Activated T-helper 17 cell treated with anti-CD3 and anti-CD28 coated beads, Interleukin-2, amount 50 U/mL, for 72 hours (primary cell): ENCODE measurements at regions not wholly inside any gene's neighbourhood (a gene's known extent, or its start where the extent isn't known, plus 50 kb on each side); places are given as distances from the start of the nearest gene placed in this dataset.
"Not testable (repeated sequence)": the region's sequence is repeated elsewhere in the genome, so short reads cannot be mapped to it uniquely, and the experiment has no call there.

Experiments
- ATAC-seq: fragments of 150-1000 bp; cut with Tn5 transposase; replicated peaks from 2 replicates; pipeline ENCODE4 v1.10.0; 2021; ENCODE audit warnings: mild to moderate bottlenecking, moderate library complexity
- H3K27ac Mint-ChIP-seq: one replicate; pipeline ENCODE4 v1.8.0; 2022; ENCODE audit warnings: mixed read lengths
- H3K27me3 Mint-ChIP-seq: one replicate; pipeline ENCODE4 v1.8.0; 2022; ENCODE audit warnings: mixed read lengths
- H3K36me3 Mint-ChIP-seq: one replicate; pipeline ENCODE4 v1.8.0; 2022; ENCODE audit warnings: low read depth, mild to moderate bottlenecking, mixed read lengths
- H3K4me1 Mint-ChIP-seq: one replicate; pipeline ENCODE4 v1.8.0; 2022; ENCODE audit warnings: mixed read lengths
- H3K4me3 Mint-ChIP-seq: one replicate; pipeline ENCODE4 v1.8.0; 2022; ENCODE audit warnings: mild to moderate bottlenecking, mixed read lengths
- H3K9me3 Mint-ChIP-seq: one replicate; pipeline ENCODE4 v1.8.0; 2022; ENCODE audit warnings: mixed read lengths

DNA sequence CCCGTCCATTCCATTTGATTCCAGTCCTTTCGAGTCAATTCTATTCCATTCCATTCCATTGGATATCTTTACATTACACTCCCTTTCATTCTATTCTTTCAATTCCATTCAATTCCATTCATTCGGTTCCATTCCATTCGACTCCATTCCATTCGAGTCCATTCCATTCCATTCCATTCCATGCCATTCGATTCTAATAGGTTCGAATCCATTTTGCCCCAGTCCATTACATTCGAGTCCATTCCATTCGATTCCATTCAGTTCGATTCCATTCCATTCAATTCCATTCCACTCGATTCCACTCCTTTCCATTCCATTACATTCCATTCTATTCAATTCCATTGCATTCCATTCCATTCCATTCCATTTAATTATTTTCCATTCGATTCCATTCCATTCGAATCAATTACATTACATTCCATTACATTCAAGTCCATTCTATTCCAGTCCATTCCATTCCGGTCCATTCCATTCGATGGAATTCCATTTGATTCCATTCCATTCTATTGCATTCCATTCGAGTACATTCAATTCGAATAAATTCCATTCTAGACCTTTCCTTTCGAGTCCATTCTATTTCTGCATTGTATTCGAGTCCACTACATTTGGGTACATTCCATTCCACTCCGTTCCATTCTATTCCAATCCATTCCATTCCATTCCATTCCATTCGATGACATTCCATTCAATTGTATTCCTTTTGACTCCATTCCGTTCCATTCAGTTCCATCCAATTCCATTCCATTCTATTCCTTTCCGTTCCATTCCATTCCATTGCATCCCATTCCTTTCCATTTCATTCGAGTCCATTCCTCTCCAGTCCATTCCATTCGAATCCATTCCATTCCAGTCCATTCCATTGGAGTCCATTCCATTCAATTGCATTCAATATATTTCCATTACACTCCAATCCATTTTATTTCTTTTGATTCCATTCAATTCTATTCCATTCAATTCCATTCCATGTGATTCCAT, 2604.8 kb upstream of the TPTE start:
- Mint-ChIP-seq H3K4me3 (no peak overlapping the region), H3K27ac (no peak overlapping the region)
- no peak for ATAC-seq

GRCh38 chr21:7917729-7918128, 2603.7 kb upstream of the TPTE start:
- no peak for ATAC-seq
- Mint-ChIP-seq H3K27me3 (no peaks in the 10 kb centered on the region), H3K4me3 (no peak overlapping the region), H3K27ac (no peak overlapping the region), H3K4me1 (no peaks in the 10 kb centered on the region), H3K36me3 (no peaks in the 10 kb centered on the region), H3K9me3 (peaks cover 12% of the 10 kb centered on the region)

More for the DNA sequence above, 2604.8 kb upstream of the TPTE start:
- Mint-ChIP-seq H3K4me1 (no peaks in the 10 kb centered on the region), H3K36me3 (no peaks in the 10 kb centered on the region), H3K27me3 (no peaks in the 10 kb centered on the region), H3K9me3 (peaks cover 1% of the 10 kb centered on the region)

DNA sequence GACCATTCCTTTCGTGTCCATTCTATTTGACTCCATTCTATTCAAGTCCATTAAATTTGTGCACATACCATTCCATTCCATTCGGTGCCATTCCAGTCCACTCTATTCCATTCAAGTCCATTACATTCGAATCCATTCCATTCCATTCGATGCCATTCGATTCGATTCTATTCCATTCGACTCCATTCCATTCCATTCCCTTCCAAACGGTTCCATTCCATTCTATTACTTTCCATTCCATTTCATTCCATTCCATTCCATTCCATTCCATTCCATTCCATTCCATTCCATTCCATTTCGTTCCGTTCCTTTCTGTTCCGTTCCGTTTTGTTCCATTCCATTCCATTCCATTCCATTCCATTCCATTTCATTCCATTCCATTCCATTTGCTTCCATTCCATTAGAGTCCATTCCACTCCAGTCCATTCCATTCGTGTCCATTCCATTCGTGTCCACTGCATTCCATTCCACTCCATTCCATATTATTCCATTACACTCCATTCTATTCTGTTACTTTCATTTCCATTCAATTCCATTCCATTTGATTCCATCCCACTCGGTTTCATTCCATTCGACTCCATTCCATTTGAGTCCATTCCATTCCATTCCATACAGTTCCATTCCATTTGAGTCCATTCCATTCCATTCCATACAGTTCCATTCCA, 2595.3 kb upstream of the TPTE start:
- peaks cover 89% of the 10 kb centered on the region for H3K9me3 Mint-ChIP-seq
- not testable (repeated sequence) for H3K36me3 Mint-ChIP-seq, H3K27me3 Mint-ChIP-seq, ATAC-seq, H3K27ac Mint-ChIP-seq, H3K4me1 Mint-ChIP-seq, H3K4me3 Mint-ChIP-seq

- H3K27ac Mint-ChIP-seq, H3K36me3 Mint-ChIP-seq, ATAC-seq, H3K27me3 Mint-ChIP-seq, H3K4me1 Mint-ChIP-seq, H3K4me3 Mint-ChIP-seq: not testable (repeated sequence)
- peaks cover 91% of the 10 kb centered on the region for H3K9me3 Mint-ChIP-seq
Observed at GRCh38 chr21:7928528-7928927, 2592.9 kb upstream of the TPTE start.

DNA sequence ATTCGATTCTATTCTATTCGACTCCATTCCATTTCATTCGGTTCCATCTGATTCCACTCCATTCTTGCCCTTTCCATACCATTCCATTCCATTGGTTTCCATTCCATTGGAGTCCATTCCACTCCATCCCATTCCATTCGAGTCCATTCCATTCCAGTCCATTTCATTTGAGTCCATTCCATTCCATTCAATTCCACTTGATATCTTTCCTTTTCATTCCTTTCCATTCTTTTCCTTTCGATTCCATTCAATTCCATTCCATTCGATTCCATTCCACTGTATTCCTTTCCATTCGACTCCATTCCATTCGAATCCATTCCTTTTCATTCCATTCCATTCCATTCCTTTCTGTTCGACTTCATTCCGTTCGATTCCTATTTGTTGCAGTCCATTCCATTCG, 2591.8 kb upstream of the TPTE start:
- not testable (repeated sequence) for H3K4me1 Mint-ChIP-seq, H3K36me3 Mint-ChIP-seq, H3K4me3 Mint-ChIP-seq, H3K27ac Mint-ChIP-seq, ATAC-seq, H3K27me3 Mint-ChIP-seq
- H3K9me3 Mint-ChIP-seq, result peaks cover 90% of the 10 kb centered on the region

DNA sequence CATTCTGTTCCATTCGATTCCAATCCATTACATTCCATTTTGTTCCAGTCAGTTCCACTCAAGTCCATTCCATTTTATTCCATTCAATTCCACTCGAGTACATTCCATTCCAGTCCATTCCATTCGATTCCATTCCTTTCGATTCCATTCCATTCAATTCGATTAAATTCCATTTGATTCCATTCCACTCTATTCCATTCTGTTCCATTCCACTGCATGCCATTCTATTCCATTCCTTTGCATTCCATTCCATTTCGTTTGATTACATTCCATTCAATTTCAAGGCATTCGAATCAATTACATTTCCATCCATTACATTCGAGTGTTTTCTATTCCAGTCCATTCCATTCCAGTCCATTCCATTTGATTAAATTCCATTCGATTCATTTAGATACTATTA, 2590.9 kb upstream of the TPTE start:
- H3K27me3 Mint-ChIP-seq, H3K4me1 Mint-ChIP-seq, H3K4me3 Mint-ChIP-seq, H3K36me3 Mint-ChIP-seq, H3K27ac Mint-ChIP-seq, ATAC-seq: not testable (repeated sequence)
- peaks cover 90% of the 10 kb centered on the region for H3K9me3 Mint-ChIP-seq

- H3K27me3 Mint-ChIP-seq, H3K36me3 Mint-ChIP-seq, H3K4me1 Mint-ChIP-seq, H3K27ac Mint-ChIP-seq, H3K4me3 Mint-ChIP-seq, ATAC-seq: not testable (repeated sequence)
- peaks cover 83% of the 10 kb centered on the region for H3K9me3 Mint-ChIP-seq
Observed at GRCh38 chr21:7932113-7932512, 2589.3 kb upstream of the TPTE start.

GRCh38 chr21:7932834-7933233, 2588.5 kb upstream of the TPTE start:
- not testable (repeated sequence) for ATAC-seq, H3K36me3 Mint-ChIP-seq, H3K4me3 Mint-ChIP-seq, H3K27ac Mint-ChIP-seq, H3K4me1 Mint-ChIP-seq, H3K27me3 Mint-ChIP-seq
- peaks cover 83% of the 10 kb centered on the region for H3K9me3 Mint-ChIP-seq

DNA sequence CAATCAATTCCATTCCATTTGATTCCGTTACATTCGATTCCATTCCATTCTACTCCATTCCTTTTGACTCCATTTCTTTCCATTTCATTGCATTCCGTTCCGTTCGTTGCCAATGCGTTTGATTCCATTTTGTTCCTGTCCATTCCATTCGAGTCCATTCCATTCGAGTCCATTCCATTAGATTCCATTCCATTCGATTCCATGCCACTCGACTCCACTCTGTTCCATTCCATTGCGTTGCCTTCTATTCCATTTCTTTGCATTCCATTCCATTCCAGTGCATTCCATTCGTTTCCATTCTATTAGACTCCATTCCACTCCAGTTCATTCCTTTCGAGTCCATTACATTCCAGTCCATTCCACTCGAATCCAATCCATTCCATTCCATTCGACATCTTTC, 2587.5 kb upstream of the TPTE start:
- no peak overlapping the region for H3K27ac Mint-ChIP-seq
- H3K4me3 Mint-ChIP-seq, result no peak overlapping the region
- H3K27me3 Mint-ChIP-seq, result no peaks in the 10 kb centered on the region
- H3K4me1 Mint-ChIP-seq, result no peaks in the 10 kb centered on the region
- ATAC-seq, result no peak
- no peaks in the 10 kb centered on the region for H3K36me3 Mint-ChIP-seq
- H3K9me3 Mint-ChIP-seq, result peaks cover 79% of the 10 kb centered on the region

GRCh38 chr21:7937297-7937696, 2584.1 kb upstream of the TPTE start:
- H3K9me3 Mint-ChIP-seq, result peaks cover 85% of the 10 kb centered on the region
- not testable (repeated sequence) for H3K4me3 Mint-ChIP-seq

DNA sequence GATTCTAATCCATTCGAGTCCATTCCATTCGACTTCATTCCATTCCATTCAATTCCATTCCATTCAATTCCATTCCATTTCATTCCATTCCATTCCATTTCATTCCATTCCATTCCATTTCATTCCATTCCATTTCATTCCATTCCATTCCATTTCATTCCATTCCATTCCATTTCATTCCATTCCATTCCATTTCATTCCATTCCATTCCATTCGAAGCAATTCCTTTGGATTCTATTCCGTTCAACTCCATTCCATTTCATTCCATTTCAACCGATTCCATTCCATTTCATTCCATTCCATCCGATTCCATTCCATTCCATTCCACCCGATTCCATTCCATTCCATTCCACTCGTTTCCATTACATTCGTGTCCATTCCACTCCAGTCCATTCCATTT, 2583.2 kb upstream of the TPTE start:
- H3K4me3 Mint-ChIP-seq, H3K36me3 Mint-ChIP-seq, H3K27me3 Mint-ChIP-seq, ATAC-seq, H3K27ac Mint-ChIP-seq, H3K4me1 Mint-ChIP-seq: not testable (repeated sequence)
- H3K9me3 Mint-ChIP-seq, result peaks cover 83% of the 10 kb centered on the region

More at GRCh38 chr21:7937297-7937696, 2584.1 kb upstream of the TPTE start:
- not testable (repeated sequence) for H3K4me1 Mint-ChIP-seq, H3K27me3 Mint-ChIP-seq, H3K36me3 Mint-ChIP-seq, H3K27ac Mint-ChIP-seq, ATAC-seq

DNA sequence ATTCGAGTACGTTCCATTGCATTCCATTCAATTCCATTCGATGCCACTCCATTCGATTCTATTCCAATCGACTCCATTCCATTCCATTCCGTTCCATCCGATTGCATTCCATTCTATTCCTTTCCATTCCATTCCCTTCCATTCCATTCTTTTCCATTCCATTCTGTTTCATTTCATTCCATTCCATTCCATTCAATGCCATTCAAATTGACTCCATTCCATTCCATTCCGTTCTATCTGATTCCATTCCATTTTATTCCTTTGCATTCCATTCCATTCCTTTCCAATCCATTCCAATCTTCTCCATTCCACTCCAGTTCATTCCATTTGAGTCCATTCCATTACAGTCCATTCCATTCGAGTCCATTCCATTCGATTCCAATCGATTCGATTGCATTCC, 2580.0 kb upstream of the TPTE start:
- not testable (repeated sequence) for H3K27ac Mint-ChIP-seq, H3K4me1 Mint-ChIP-seq, H3K36me3 Mint-ChIP-seq, H3K27me3 Mint-ChIP-seq, ATAC-seq, H3K4me3 Mint-ChIP-seq
- H3K9me3 Mint-ChIP-seq, result peaks cover 90% of the 10 kb centered on the region

DNA sequence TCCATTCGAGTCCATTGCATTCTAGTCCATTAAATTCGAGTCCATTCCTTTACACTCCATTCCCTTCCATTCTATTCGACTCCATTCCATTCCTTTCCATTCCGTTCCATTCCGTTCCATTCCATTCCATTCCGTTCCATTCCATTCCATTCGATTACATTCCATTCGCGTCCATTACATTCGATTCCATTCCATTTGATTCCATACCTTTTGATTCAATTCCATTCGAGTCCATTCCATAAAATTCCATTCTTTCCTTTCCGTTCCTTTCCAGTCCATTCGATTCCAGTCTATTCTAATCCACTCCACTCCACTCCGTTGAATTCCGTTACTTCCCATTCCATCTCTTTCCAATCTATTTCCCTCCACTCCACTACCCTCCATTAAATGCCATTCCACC, 2579.2 kb upstream of the TPTE start:
- H3K36me3 Mint-ChIP-seq, result not testable (repeated sequence)
- H3K4me1 Mint-ChIP-seq, result peaks cover 12% of the 10 kb centered on the region

GRCh38 chr21:7943534-7943933, 2577.8 kb upstream of the TPTE start:
- peaks cover 19% of the 10 kb centered on the region for H3K4me1 Mint-ChIP-seq
- H3K27me3 Mint-ChIP-seq, H3K27ac Mint-ChIP-seq, H3K36me3 Mint-ChIP-seq, ATAC-seq, H3K4me3 Mint-ChIP-seq: not testable (repeated sequence)
- peaks cover 91% of the 10 kb centered on the region for H3K9me3 Mint-ChIP-seq

More for the DNA sequence above, 2579.2 kb upstream of the TPTE start:
- not testable (repeated sequence) for H3K27ac Mint-ChIP-seq, H3K4me3 Mint-ChIP-seq, ATAC-seq, H3K27me3 Mint-ChIP-seq
- H3K9me3 Mint-ChIP-seq, result peaks cover 91% of the 10 kb centered on the region

GRCh38 chr21:7947422-7947821, 2574.0 kb upstream of the TPTE start:
- ATAC-seq, result no peak
- H3K27ac Mint-ChIP-seq, result no peak overlapping the region
- peaks cover 89% of the 10 kb centered on the region for H3K9me3 Mint-ChIP-seq
- H3K27me3 Mint-ChIP-seq, result no peaks in the 10 kb centered on the region
- no peaks in the 10 kb centered on the region for H3K36me3 Mint-ChIP-seq
- H3K4me1 Mint-ChIP-seq, result peaks cover 26% of the 10 kb centered on the region
- no peak overlapping the region for H3K4me3 Mint-ChIP-seq
